GM12878 (cell line): ENCODE measurements at regions not wholly inside any gene's neighbourhood (a gene's known extent, or its start where the extent isn't known, plus 50 kb on each side); places are given as distances from the start of the nearest gene placed in this dataset.
"Not testable (repeated sequence)": the region's sequence is repeated elsewhere in the genome, so short reads cannot be mapped to it uniquely, and the experiment has no call there.

Experiments
- ATF2 ChIP-seq: IDR thresholded peaks from 2 replicates; pipeline ENCODE4 v1.6.1; 2012; ENCODE audit warnings: low read length, inconsistent platforms
- ATF7 ChIP-seq: fragments of 450-650 bp; IDR thresholded peaks from 2 replicates; pipeline ENCODE4 v1.6.1; 2016; ENCODE audit warnings: low read depth, mild to moderate bottlenecking
- CHD4 ChIP-seq: fragments of 200-600 bp; sonication (generic); IDR thresholded peaks from 2 replicates; pipeline ENCODE4 v1.6.1; 2016; ENCODE audit warnings: mild to moderate bottlenecking
- CTCF ChIP-seq, 3 experiments: IDR thresholded peaks in 2 of 3; conservative IDR thresholded peaks in 1 of 3; 2 replicates each; pipeline ENCODE4 v1.5.1; 2011; ENCODE audit warnings: low read depth in 3 of 3, low read length in 3 of 3, mild to moderate bottlenecking in 3 of 3, control low read depth in 2 of 3, moderate library complexity in 2 of 3, inconsistent platforms in 1 of 3, mixed read lengths in 1 of 3; ENCODE audit not compliant: control insufficient read depth in 2 of 3, insufficient read depth in 1 of 3; ENCODE audit errors: extremely low read depth in 1 of 3
- FOXK2 ChIP-seq: fragments of 450-650 bp; IDR thresholded peaks from 2 replicates; pipeline ENCODE4 v1.6.1; 2017; ENCODE audit warnings: mild to moderate bottlenecking, moderate library complexity
- KDM1A ChIP-seq: fragments of 200-600 bp; sonication (generic); IDR thresholded peaks from 2 replicates; pipeline ENCODE4 v1.6.1; 2016; ENCODE audit warnings: borderline replicate concordance
- MXI1 ChIP-seq: fragments of 150-350 bp; IDR thresholded peaks from 2 replicates; pipeline ENCODE4 v1.6.1; 2011; ENCODE audit warnings: low read depth, mild to moderate bottlenecking, inconsistent platforms, low read length, improper control_type of control experiment
- POLR2A ChIP-seq: IDR thresholded peaks from 2 replicates; pipeline ENCODE4 v1.6.1; 2011; ENCODE audit warnings: low read depth, mild to moderate bottlenecking, low read length
- RAD51 ChIP-seq: fragments of 450-650 bp; IDR thresholded peaks from 2 replicates; pipeline ENCODE4 v1.6.1; 2016; ENCODE audit warnings: moderate library complexity, mild to moderate bottlenecking, inconsistent platforms
- SUZ12 ChIP-seq: fragments of 200-600 bp; sonication (generic); IDR thresholded peaks from one replicate; pipeline ENCODE4 v1.6.1; 2018; ENCODE audit warnings: antibody characterized with exemption, mild to moderate bottlenecking; ENCODE audit not compliant: unreplicated experiment
- ZNF24 ChIP-seq: fragments of 450-650 bp; IDR thresholded peaks from 2 replicates; pipeline ENCODE4 v1.6.1; 2017; ENCODE audit warnings: antibody characterized with exemption, mild to moderate bottlenecking

GRCh38 chr9:6102336-6102987, 87.0 kb upstream of the RANBP6 start:
- not testable (repeated sequence) for TF ChIP-seq POLR2A; RAD51; ZNF24; CTCF (IDR thresholded peaks at IDR 0.05 in 2 of 3, conservative IDR thresholded peaks at IDR 0.05 in 1 of 3; ENCODE audit: control insufficient read depth in 2 of 3, extremely low read depth in 1 of 3, insufficient read depth in 1 of 3, low read depth in 3 of 3, low read length in 3 of 3); FOXK2; ATF2; KDM1A; ATF7; SUZ12; MXI1; CHD4
